ENCODE measurements at regions not wholly inside any gene's neighbourhood (a gene's known extent, or its start where the extent isn't known, plus 50 kb on each side); places are given as distances from the start of the nearest gene placed in this dataset.

DNA sequence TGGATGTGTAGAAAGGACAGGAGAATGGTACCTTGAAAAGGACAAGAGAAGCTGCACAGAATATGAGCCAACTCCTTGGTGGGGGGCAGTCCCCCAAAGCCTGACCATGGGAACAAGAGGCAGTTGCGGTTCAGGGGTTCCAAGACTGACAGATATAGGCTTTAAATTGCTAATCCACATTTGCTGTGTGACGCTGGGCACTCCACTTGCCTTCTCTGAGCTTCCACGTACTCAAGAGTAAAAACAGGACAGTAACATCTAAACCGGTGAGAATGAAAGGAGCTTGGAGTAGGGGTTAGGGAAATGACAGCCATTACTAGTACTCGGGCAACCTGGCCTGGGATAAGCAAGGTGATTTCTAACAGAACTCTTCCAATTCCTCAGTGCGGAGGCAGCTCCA, 57.9 kb upstream of the LRFN2 start:
- WGBS, 2 experiments (ENCODE audit: insufficient coverage in 1 of 2, insufficient read length in 1 of 2) = 91 to 100% methylated on average over 5 to 6 of the region's 6 CpGs
- H3K9me3 Mint-ChIP-seq = no peaks in the 10 kb centered on the region
- H3K4me3 Mint-ChIP-seq = no peak overlapping the region
- Histone ChIP-seq H3K27ac (ENCODE audit: low read depth, low read length) (no peak overlapping the region), H3K9ac (ENCODE audit: extremely low read depth, low read length, poor library complexity, severe bottlenecking) (no peak overlapping the region), H3K9me3 (ENCODE audit: control insufficient read depth, low read length) (no peaks in the 10 kb centered on the region), H3K4me1 (ENCODE audit: control insufficient read depth, insufficient read depth, low read length) (no peaks in the 10 kb centered on the region), H3K36me3 (ENCODE audit: control insufficient read depth, insufficient read depth, low read length) (no peaks in the 10 kb centered on the region), H3K27me3 (ENCODE audit: control insufficient read depth, insufficient read depth, low read length, poor library complexity, severe bottlenecking) (peaks cover 8% of the 10 kb centered on the region), H3K4me3 (ENCODE audit: low read length) (no peak overlapping the region)
- H3K4me1 Mint-ChIP-seq = peaks cover 11% of the 10 kb centered on the region
- peaks cover 9% of the 10 kb centered on the region for H3K27me3 Mint-ChIP-seq (ENCODE audit: insufficient read depth)
- no peak for DNase-seq
- no peak overlapping the region for H3K27ac Mint-ChIP-seq
- TF ChIP-seq, protein P1, sequence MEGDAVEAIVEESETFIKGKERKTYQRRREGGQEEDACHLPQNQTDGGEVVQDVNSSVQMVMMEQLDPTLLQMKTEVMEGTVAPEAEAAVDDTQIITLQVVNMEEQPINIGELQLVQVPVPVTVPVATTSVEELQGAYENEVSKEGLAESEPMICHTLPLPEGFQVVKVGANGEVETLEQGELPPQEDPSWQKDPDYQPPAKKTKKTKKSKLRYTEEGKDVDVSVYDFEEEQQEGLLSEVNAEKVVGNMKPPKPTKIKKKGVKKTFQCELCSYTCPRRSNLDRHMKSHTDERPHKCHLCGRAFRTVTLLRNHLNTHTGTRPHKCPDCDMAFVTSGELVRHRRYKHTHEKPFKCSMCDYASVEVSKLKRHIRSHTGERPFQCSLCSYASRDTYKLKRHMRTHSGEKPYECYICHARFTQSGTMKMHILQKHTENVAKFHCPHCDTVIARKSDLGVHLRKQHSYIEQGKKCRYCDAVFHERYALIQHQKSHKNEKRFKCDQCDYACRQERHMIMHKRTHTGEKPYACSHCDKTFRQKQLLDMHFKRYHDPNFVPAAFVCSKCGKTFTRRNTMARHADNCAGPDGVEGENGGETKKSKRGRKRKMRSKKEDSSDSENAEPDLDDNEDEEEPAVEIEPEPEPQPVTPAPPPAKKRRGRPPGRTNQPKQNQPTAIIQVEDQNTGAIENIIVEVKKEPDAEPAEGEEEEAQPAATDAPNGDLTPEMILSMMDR (conservative IDR thresholded peaks at IDR 0.05) = no peak
- no peaks in the 10 kb centered on the region for H3K36me3 Mint-ChIP-seq (ENCODE audit: low read depth)

DNA sequence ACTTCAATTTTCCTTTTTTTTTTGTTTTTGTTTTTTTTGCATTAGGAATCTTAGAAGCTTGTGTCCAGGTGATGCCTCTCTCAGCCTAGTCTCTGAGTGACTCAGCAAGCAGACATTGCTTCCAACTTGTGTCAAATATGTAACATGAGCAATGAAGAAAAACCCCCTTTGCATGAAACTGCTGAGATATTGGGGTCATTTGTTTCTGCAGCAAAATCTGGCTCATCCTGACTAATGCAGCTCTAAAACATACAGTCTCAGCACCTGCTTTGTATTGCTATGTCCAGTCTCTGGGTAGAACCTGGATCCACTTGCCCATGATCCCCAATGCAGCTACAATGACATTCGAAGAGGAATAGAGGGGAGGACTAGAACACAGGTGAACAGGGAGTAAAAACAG, 55.7 kb upstream of the LRFN2 start:
- H3K36me3 ChIP-seq (ENCODE audit: control insufficient read depth, insufficient read depth, low read length) = no peaks in the 10 kb centered on the region
- H3K27ac ChIP-seq (ENCODE audit: low read depth, low read length) = no peak overlapping the region
- no peak for DNase-seq
- Mint-ChIP-seq H3K9me3 (no peaks in the 10 kb centered on the region), H3K4me1 (no peaks in the 10 kb centered on the region), H3K4me3 (no peak overlapping the region), H3K27ac (no peak overlapping the region), H3K36me3 (ENCODE audit: low read depth) (no peaks in the 10 kb centered on the region), H3K27me3 (ENCODE audit: insufficient read depth) (peaks cover 9% of the 10 kb centered on the region)
- H3K4me3 ChIP-seq (ENCODE audit: low read length) = no peak overlapping the region
- H3K4me1 ChIP-seq (ENCODE audit: control insufficient read depth, insufficient read depth, low read length) = no peaks in the 10 kb centered on the region
- H3K9me3 ChIP-seq (ENCODE audit: control insufficient read depth, low read length) = no peaks in the 10 kb centered on the region
- TF ChIP-seq, protein P1 (conservative IDR thresholded peaks at IDR 0.05) = no peak
- 94 to 100% methylated on average over 1 of the region's 1 CpG for WGBS, 2 experiments (ENCODE audit: insufficient coverage in 1 of 2, insufficient read length in 1 of 2)
- H3K9ac ChIP-seq (ENCODE audit: extremely low read depth, low read length, poor library complexity, severe bottlenecking) = no peak overlapping the region
- peaks cover 8% of the 10 kb centered on the region for H3K27me3 ChIP-seq (ENCODE audit: control insufficient read depth, insufficient read depth, low read length, poor library complexity, severe bottlenecking)

DNA sequence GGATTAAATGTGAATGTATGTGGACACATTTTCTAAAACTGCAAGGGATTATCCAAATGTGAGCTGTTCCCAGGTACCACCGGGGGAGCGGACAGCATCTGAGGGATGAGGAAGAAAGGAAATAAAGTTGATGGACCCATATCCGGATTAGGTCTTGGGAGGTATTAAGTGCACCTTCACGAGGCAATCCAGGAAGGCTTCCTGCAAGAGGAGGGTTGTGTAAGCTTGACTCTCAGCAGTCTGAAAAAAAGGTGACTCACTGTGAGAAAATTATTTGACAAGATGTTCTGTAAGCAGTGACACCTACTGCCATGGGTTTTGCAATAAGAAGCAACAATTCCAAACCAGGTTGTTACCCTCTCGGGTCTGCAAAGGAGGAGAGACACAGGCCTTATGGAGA, 55.0 kb upstream of the LRFN2 start:
- no peaks in the 10 kb centered on the region for H3K4me1 Mint-ChIP-seq
- 89 to 94% methylated on average over 4 to 5 of the region's 5 CpGs for WGBS, 2 experiments (ENCODE audit: insufficient coverage in 1 of 2, insufficient read length in 1 of 2)
- H3K4me3 Mint-ChIP-seq = no peak overlapping the region
- Histone ChIP-seq H3K27me3 (ENCODE audit: control insufficient read depth, insufficient read depth, low read length, poor library complexity, severe bottlenecking) (peaks cover 8% of the 10 kb centered on the region), H3K4me3 (ENCODE audit: low read length) (no peak overlapping the region), H3K9me3 (ENCODE audit: control insufficient read depth, low read length) (no peaks in the 10 kb centered on the region), H3K36me3 (ENCODE audit: control insufficient read depth, insufficient read depth, low read length) (no peaks in the 10 kb centered on the region), H3K9ac (ENCODE audit: extremely low read depth, low read length, poor library complexity, severe bottlenecking) (no peak overlapping the region), H3K27ac (ENCODE audit: low read depth, low read length) (no peak overlapping the region), H3K4me1 (ENCODE audit: control insufficient read depth, insufficient read depth, low read length) (no peaks in the 10 kb centered on the region)
- no peaks in the 10 kb centered on the region for H3K36me3 Mint-ChIP-seq (ENCODE audit: low read depth)
- H3K27ac Mint-ChIP-seq = no peak overlapping the region
- TF ChIP-seq, protein P1 (conservative IDR thresholded peaks at IDR 0.05) = no peak
- DNase-seq = no peak
- H3K9me3 Mint-ChIP-seq = no peaks in the 10 kb centered on the region
- peaks cover 9% of the 10 kb centered on the region for H3K27me3 Mint-ChIP-seq (ENCODE audit: insufficient read depth)
